Loucy (cell line): ENCODE measurements at regions not wholly inside any gene's neighbourhood (a gene's known extent, or its start where the extent isn't known, plus 50 kb on each side); places are given as distances from the start of the nearest gene placed in this dataset.
A peak's percentile ranks its signal among the peaks of the same experiment; 100 is the strongest.

ENCODE experiments used
- H2AFZ ChIP-seq: fragments of 200-600 bp; sonication (generic); 2 replicates; pipeline ENCODE4 v1.6.0; 2016; ENCODE audit warnings: antibody characterized with exemption, mild to moderate bottlenecking, low read length, moderate library complexity
- H3F3A ChIP-seq: fragments of 200-600 bp; 2 replicates; pipeline ENCODE4 v1.6.0; 2016; ENCODE audit warnings: antibody characterized with exemption, low read depth, mild to moderate bottlenecking
- H3K27me3 ChIP-seq: fragments of 200-600 bp; sonication (generic); 2 replicates; pipeline ENCODE4 v1.6.1; 2014; ENCODE audit warnings: low read length, mild to moderate bottlenecking; ENCODE audit not compliant: insufficient read depth, poor library complexity, severe bottlenecking
- H3K36me3 ChIP-seq: fragments of 200-600 bp; sonication (generic); 2 replicates; pipeline ENCODE4 v1.6.1; 2016; ENCODE audit warnings: low read length; ENCODE audit not compliant: insufficient read depth
- H3K4me1 ChIP-seq: fragments of 200-600 bp; sonication (generic); 2 replicates; pipeline ENCODE4 v1.5.1; 2014; ENCODE audit warnings: low read length, mild to moderate bottlenecking; ENCODE audit not compliant: insufficient read depth, poor library complexity, severe bottlenecking
- H3K4me2 ChIP-seq: fragments of 200-600 bp; sonication (generic); 2 replicates; pipeline ENCODE4 v1.6.0; 2014; ENCODE audit warnings: antibody characterized with exemption, low read length, low read depth, mild to moderate bottlenecking; ENCODE audit not compliant: poor library complexity, severe bottlenecking
- H3K4me3 ChIP-seq: fragments of 200-600 bp; sonication (generic); 2 replicates; pipeline ENCODE4 v1.5.1; 2014; ENCODE audit warnings: low read length, mild to moderate bottlenecking, mixed read lengths; ENCODE audit not compliant: poor library complexity, severe bottlenecking
- H3K79me2 ChIP-seq: fragments of 200-600 bp; sonication (generic); 2 replicates; pipeline ENCODE4 v1.6.1; 2014; ENCODE audit warnings: low read length; ENCODE audit not compliant: insufficient read depth
- H3K9ac ChIP-seq: fragments of 200-600 bp; sonication (generic); 2 replicates; pipeline ENCODE4 v1.6.0; 2014; ENCODE audit warnings: mild to moderate bottlenecking, low read depth, low read length, moderate library complexity; ENCODE audit not compliant: poor library complexity, severe bottlenecking
- H3K9me2 ChIP-seq: fragments of 200-600 bp; sonication (generic); replicated peaks from 2 replicates; pipeline ENCODE4 v1.6.1; 2016; ENCODE audit warnings: low read depth, low read length, mixed read lengths
- H3K9me3 ChIP-seq: fragments of 200-600 bp; sonication (generic); 2 replicates; pipeline ENCODE4 v1.6.1; 2014; ENCODE audit warnings: mild to moderate bottlenecking, antibody characterized with exemption, low read length, low read depth; ENCODE audit not compliant: insufficient read depth
- H4K20me1 ChIP-seq: fragments of 200-600 bp; sonication (generic); 2 replicates; pipeline ENCODE4 v1.6.0; 2014; ENCODE audit warnings: antibody characterized with exemption, low read length, mild to moderate bottlenecking; ENCODE audit not compliant: insufficient read depth, poor library complexity, severe bottlenecking
- EZH2phosphoT487 ChIP-seq: fragments of 200-600 bp; IDR thresholded peaks from 2 replicates; pipeline ENCODE4 v1.6.1; 2018; ENCODE audit warnings: antibody characterized with exemption, mild to moderate bottlenecking, moderate library complexity, borderline replicate concordance
- TF ChIP-seq, protein P1 (sequence below): fragments of 200-600 bp; sonication (generic); conservative IDR thresholded peaks from 2 replicates; pipeline ENCODE4 v1.5.1; 2014; ENCODE audit warnings: mild to moderate bottlenecking, antibody characterized with exemption, low read length

DNA sequence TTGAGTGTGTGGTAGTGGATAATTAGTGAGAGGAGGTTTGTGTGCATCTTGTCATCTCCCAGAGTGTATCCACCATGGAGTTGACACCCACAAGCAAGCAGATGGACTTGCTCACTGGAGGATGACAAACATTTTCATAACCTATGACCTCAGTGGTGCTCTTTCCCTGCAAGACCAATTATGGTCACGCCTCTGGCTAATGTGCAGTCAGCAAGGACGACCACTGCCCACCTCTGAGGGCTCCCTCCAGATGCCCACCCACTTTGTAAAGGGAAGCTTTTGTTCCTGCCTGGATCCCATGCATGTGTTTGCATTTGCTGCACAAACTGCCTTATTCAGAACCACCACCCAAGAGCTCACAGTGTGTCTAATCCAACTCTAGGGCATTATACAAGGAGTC is 982.8 kb downstream of the TMEM121 start:
- peaks cover 59% of the 10 kb centered on the region for H3K4me1 ChIP-seq
- no peak overlapping the region for H3K4me3 ChIP-seq
- H3K9me3 ChIP-seq, result no peaks in the 10 kb centered on the region
- peak overlapping the region; percentile 9 for H3K9ac ChIP-seq
- no peaks in the 10 kb centered on the region for H3F3A ChIP-seq
- no peaks in the 10 kb centered on the region for H4K20me1 ChIP-seq
- H3K9me2 ChIP-seq, result no peaks in the 10 kb centered on the region
- H3K4me2 ChIP-seq, result no peak overlapping the region
- no peak for TF ChIP-seq EZH2phosphoT487
- TF ChIP-seq, protein P1, sequence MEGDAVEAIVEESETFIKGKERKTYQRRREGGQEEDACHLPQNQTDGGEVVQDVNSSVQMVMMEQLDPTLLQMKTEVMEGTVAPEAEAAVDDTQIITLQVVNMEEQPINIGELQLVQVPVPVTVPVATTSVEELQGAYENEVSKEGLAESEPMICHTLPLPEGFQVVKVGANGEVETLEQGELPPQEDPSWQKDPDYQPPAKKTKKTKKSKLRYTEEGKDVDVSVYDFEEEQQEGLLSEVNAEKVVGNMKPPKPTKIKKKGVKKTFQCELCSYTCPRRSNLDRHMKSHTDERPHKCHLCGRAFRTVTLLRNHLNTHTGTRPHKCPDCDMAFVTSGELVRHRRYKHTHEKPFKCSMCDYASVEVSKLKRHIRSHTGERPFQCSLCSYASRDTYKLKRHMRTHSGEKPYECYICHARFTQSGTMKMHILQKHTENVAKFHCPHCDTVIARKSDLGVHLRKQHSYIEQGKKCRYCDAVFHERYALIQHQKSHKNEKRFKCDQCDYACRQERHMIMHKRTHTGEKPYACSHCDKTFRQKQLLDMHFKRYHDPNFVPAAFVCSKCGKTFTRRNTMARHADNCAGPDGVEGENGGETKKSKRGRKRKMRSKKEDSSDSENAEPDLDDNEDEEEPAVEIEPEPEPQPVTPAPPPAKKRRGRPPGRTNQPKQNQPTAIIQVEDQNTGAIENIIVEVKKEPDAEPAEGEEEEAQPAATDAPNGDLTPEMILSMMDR, result no peak
- H3K79me2 ChIP-seq, result no peaks in the 10 kb centered on the region
- H3K27me3 ChIP-seq, result no peaks in the 10 kb centered on the region
- H2AFZ ChIP-seq, result peak overlapping the region; percentile 29; the same call in 1 of the 2 replicates
- no peaks in the 10 kb centered on the region for H3K36me3 ChIP-seq

DNA sequence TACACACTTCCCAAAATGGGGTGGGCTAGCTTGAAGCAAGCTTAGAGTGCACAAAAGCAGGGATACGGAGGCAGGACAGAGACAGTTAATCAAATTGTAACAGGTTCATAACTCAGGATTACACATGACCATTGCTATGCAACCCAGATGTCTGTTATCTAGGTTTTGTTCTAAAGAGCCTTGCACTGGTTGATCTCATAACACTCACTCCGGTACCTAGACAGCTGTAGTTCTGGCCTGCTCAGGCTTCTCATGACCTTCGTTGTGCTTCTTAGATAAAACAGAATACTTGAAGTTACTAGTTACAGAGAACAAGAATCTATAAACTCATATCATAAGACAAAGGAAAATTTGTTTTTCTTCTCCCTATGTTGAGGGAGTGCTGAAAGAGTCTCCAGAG is 983.4 kb downstream of the TMEM121 start:
- TF ChIP-seq, protein P1, result no peak
- no peak for TF ChIP-seq EZH2phosphoT487
- no peaks in the 10 kb centered on the region for H3K27me3 ChIP-seq
- H3K4me2 ChIP-seq, result no peak overlapping the region
- H4K20me1 ChIP-seq, result no peaks in the 10 kb centered on the region
- no peaks in the 10 kb centered on the region for H3K9me3 ChIP-seq
- peaks cover 59% of the 10 kb centered on the region for H3K4me1 ChIP-seq
- H3K9me2 ChIP-seq, result no peaks in the 10 kb centered on the region
- no peaks in the 10 kb centered on the region for H3K79me2 ChIP-seq
- H2AFZ ChIP-seq, result no peak overlapping the region
- H3K4me3 ChIP-seq, result no peak overlapping the region
- H3F3A ChIP-seq, result no peaks in the 10 kb centered on the region
- H3K9ac ChIP-seq, result peak overlapping the region; percentile 51
- no peaks in the 10 kb centered on the region for H3K36me3 ChIP-seq

GRCh38 chr14:106511006-106511799 is 984.8 kb downstream of the TMEM121 start:
- Histone ChIP-seq H3K9me2 (no peaks in the 10 kb centered on the region), H3K36me3 (no peaks in the 10 kb centered on the region), H3K4me3 (peak overlapping the region; percentile 55), H4K20me1 (no peaks in the 10 kb centered on the region), H3K4me2 (peak overlapping the region; percentile 66), H3K9me3 (no peaks in the 10 kb centered on the region), H2AFZ (peak overlapping the region; percentile 83), H3K4me1 (peaks cover 49% of the 10 kb centered on the region), H3F3A (no peaks in the 10 kb centered on the region), H3K79me2 (no peaks in the 10 kb centered on the region), H3K9ac (peak overlapping the region; percentile 51), H3K27me3 (no peaks in the 10 kb centered on the region)
- TF ChIP-seq, protein P1, result no peak; the same call in 1 of the 2 replicates
- TF ChIP-seq EZH2phosphoT487, result no peak
